ENCODE measurements at regions not wholly inside any gene's neighbourhood (a gene's known extent, or its start where the extent isn't known, plus 50 kb on each side); places are given as distances from the start of the nearest gene placed in this dataset.

GRCh38 chr3:102017784-102018183 is 168.5 kb downstream of the NFKBIZ start:
- TF ChIP-seq CTCF (IDR thresholded peaks at IDR 0.05; ENCODE audit: insufficient read depth, low read length, severe bottlenecking) = no peak
- FAIRE-seq (no peak), DNase-seq (ENCODE audit: low read depth) (peak; percentile 10)
- Histone ChIP-seq H3K4me3 (ENCODE audit: low read depth, low read length) (no peak overlapping the region), H3K27me3 (ENCODE audit: control insufficient read depth, insufficient read depth, low read length) (no peaks in the 10 kb centered on the region), H3K36me3 (ENCODE audit: control insufficient read depth, insufficient read depth, low read length) (no peaks in the 10 kb centered on the region)

GRCh38 chr3:102018551-102018950 is 169.2 kb downstream of the NFKBIZ start:
- FAIRE-seq (no peak), DNase-seq (ENCODE audit: low read depth) (no peak)
- no peaks in the 10 kb centered on the region for H3K27me3 ChIP-seq (ENCODE audit: control insufficient read depth, insufficient read depth, low read length)
- H3K4me3 ChIP-seq (ENCODE audit: low read depth, low read length) = no peak overlapping the region
- H3K36me3 ChIP-seq (ENCODE audit: control insufficient read depth, insufficient read depth, low read length) = no peaks in the 10 kb centered on the region
- no peak for TF ChIP-seq CTCF (IDR thresholded peaks at IDR 0.05; ENCODE audit: insufficient read depth, low read length, severe bottlenecking)

- FAIRE-seq (no peak), DNase-seq (ENCODE audit: low read depth) (no peak)
- no peaks in the 10 kb centered on the region for H3K36me3 ChIP-seq (ENCODE audit: control insufficient read depth, insufficient read depth, low read length)
- H3K4me3 ChIP-seq (ENCODE audit: low read depth, low read length) = no peak overlapping the region
- no peaks in the 10 kb centered on the region for H3K27me3 ChIP-seq (ENCODE audit: control insufficient read depth, insufficient read depth, low read length)
- TF ChIP-seq CTCF (IDR thresholded peaks at IDR 0.05; ENCODE audit: insufficient read depth, low read length, severe bottlenecking) = no peak
Measured at GRCh38 chr3:102020735-102021134, 171.4 kb downstream of the NFKBIZ start.

GRCh38 chr3:102024270-102024904 is 175.1 kb downstream of the NFKBIZ start:
- Histone ChIP-seq H3K27me3 (ENCODE audit: control insufficient read depth, insufficient read depth, low read length) (no peaks in the 10 kb centered on the region), H3K4me3 (ENCODE audit: low read depth, low read length) (no peak overlapping the region), H3K36me3 (ENCODE audit: control insufficient read depth, insufficient read depth, low read length) (no peaks in the 10 kb centered on the region)
- no peak for TF ChIP-seq CTCF (IDR thresholded peaks at IDR 0.05; ENCODE audit: insufficient read depth, low read length, severe bottlenecking)
- DNase-seq (ENCODE audit: low read depth) (peak; percentile 39), FAIRE-seq (no peak)

- no peak for TF ChIP-seq CTCF (IDR thresholded peaks at IDR 0.05; ENCODE audit: insufficient read depth, low read length, severe bottlenecking)
- Histone ChIP-seq H3K27me3 (ENCODE audit: control insufficient read depth, insufficient read depth, low read length) (no peaks in the 10 kb centered on the region), H3K4me3 (ENCODE audit: low read depth, low read length) (no peak overlapping the region), H3K36me3 (ENCODE audit: control insufficient read depth, insufficient read depth, low read length) (no peaks in the 10 kb centered on the region)
- FAIRE-seq (no peak), DNase-seq (ENCODE audit: low read depth) (no peak)
Measured at GRCh38 chr3:102025606-102026270, 176.4 kb downstream of the NFKBIZ start.
